CD4-positive, alpha-beta T cell (primary cell): ENCODE measurements at regions not wholly inside any gene's neighbourhood (a gene's known extent, or its start where the extent isn't known, plus 50 kb on each side); places are given as distances from the start of the nearest gene placed in this dataset.
A peak's percentile ranks its signal among the peaks of the same experiment; 100 is the strongest.

Experiments
- ATAC-seq: fragments of 200-7000 bp; cut with Tn5 transposase; one replicate; pipeline ENCODE4 v1.10.0; 2022; ENCODE audit warnings: mild to moderate bottlenecking; ENCODE audit not compliant: poor library complexity
- CTCF ChIA-PET: fragments of 350-600 bp; sonication (Branson Sonifier 250); formaldehyde crosslinking; loops from one replicate; lab custom pipeline; 2021; ENCODE audit warnings: antibody characterized with exemption, inconsistent platforms; lab: Charles Lee
- POLR2A ChIA-PET: fragments of 350-600 bp; sonication (Branson Sonifier 250); formaldehyde crosslinking; loops from one replicate; lab custom pipeline; 2021; ENCODE audit warnings: antibody characterized with exemption, inconsistent platforms; lab: Charles Lee
- DNase-seq, 14 experiments: peaks; one replicate each; pipeline ENCODE4 v3.0.0-alpha.2; 2013 to 2020; ENCODE audit warnings: mixed read lengths in 2 of 14
- H3K27ac ChIP-seq, 2 donors: one replicate each; pipeline versions ENCODE4 v1.5.1 to v1.7.0; 2013; ENCODE audit warnings: low read length in 2 of 2, low read depth in 1 of 2, mild to moderate bottlenecking in 1 of 2
- H3K27me3 ChIP-seq, 2 experiments: 1 replicate in 1 of 2; 2 replicates in 1 of 2; pipeline versions ENCODE4 v1.6.1 to v1.7.0; 2013; ENCODE audit warnings: low read length in 2 of 2, control low read depth in 1 of 2, mild to moderate bottlenecking in 1 of 2, moderate library complexity in 1 of 2; ENCODE audit not compliant: insufficient read depth in 2 of 2, control insufficient read depth in 1 of 2
- H3K36me3 ChIP-seq: one replicate; pipeline ENCODE4 v1.6.1; 2013; ENCODE audit warnings: low read length, control low read depth; ENCODE audit not compliant: insufficient read depth
- H3K4me1 ChIP-seq: one replicate; pipeline ENCODE4 v1.6.1; 2013; ENCODE audit warnings: low read length, control low read depth; ENCODE audit not compliant: insufficient read depth
- H3K4me3 ChIP-seq: one replicate; pipeline ENCODE4 v1.5.1; 2013; ENCODE audit warnings: mild to moderate bottlenecking, low read length, moderate library complexity
- H3K9me3 ChIP-seq, 2 experiments: 1 replicate in 1 of 2; 2 replicates in 1 of 2; pipeline versions ENCODE4 v1.6.1 to v1.7.0; 2013; ENCODE audit warnings: low read length in 2 of 2, mild to moderate bottlenecking in 2 of 2, control low read depth in 1 of 2, moderate library complexity in 1 of 2; ENCODE audit not compliant: control insufficient read depth in 1 of 2, insufficient read depth in 1 of 2
- H3K27ac Mint-ChIP-seq: one replicate; pipeline ENCODE4 v1.8.0; 2020; ENCODE audit warnings: mixed read lengths
- H3K27me3 Mint-ChIP-seq: one replicate; pipeline ENCODE4 v1.8.0; 2021; ENCODE audit warnings: mixed read lengths
- H3K36me3 Mint-ChIP-seq: one replicate; pipeline ENCODE4 v1.8.0; 2021; ENCODE audit warnings: low read depth, mixed read lengths
- H3K4me1 Mint-ChIP-seq: one replicate; pipeline ENCODE4 v1.8.0; 2021; ENCODE audit warnings: low read depth, mixed read lengths
- H3K4me3 Mint-ChIP-seq: one replicate; pipeline ENCODE4 v1.8.0; 2020; ENCODE audit warnings: mild to moderate bottlenecking, mixed read lengths
- H3K9me3 Mint-ChIP-seq: one replicate; pipeline ENCODE4 v1.8.0; 2020; ENCODE audit warnings: mixed read lengths
- intact Hi-C, 2 experiments: fragments of 100-400 bp; cut with DNase I in 1 of 2; cut with micrococcal nuclease in 1 of 2; formaldehyde crosslinking; loops; one replicate each; pipeline versions ENCODE4 v1.15.1 to v1.9.0; 2023 to 2025; cut with DNase I, micrococcal nuclease
- TF ChIP-seq, protein P1 (sequence below): fragments of 200-600 bp; IDR thresholded peaks from one replicate; pipeline ENCODE4 v1.8.0; 2022; ENCODE audit warnings: antibody characterized with exemption, mild to moderate bottlenecking

DNA sequence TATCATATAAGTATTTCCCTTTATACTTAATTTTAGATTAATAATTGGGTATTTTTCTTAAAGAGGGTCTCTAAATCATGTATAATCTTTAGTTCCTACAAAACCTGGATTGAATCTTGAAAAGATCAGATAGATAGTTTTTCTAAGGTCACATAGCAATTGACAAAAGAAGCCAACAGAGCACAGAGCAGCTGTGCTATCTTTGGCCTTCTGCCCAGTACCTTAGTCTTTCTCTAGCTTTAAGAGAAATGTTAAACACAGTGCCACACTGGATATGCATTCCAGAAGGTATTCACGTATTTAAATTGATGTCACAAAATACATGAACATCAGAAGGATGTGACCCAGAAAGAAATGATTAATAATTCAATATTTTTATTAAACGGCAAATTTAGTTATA is 86.8 kb downstream of the C21orf91 start:
- H3K4me3 Mint-ChIP-seq, result no peak overlapping the region
- intact Hi-C loops, result no loop called here
- no peaks in the 10 kb centered on the region for H3K36me3 ChIP-seq
- no peak overlapping the region for H3K4me3 ChIP-seq
- H3K36me3 Mint-ChIP-seq, result no peaks in the 10 kb centered on the region
- ChIA-PET POLR2A (no interaction called here), CTCF (no interaction called here)
- H3K27ac ChIP-seq, result no peak overlapping the region
- H3K4me1 Mint-ChIP-seq, result no peaks in the 10 kb centered on the region
- DNase-seq (no peak), ATAC-seq (no peak)
- no peaks in the 10 kb centered on the region for H3K9me3 Mint-ChIP-seq
- H3K27me3 Mint-ChIP-seq, result no peaks in the 10 kb centered on the region
- TF ChIP-seq, protein P1, sequence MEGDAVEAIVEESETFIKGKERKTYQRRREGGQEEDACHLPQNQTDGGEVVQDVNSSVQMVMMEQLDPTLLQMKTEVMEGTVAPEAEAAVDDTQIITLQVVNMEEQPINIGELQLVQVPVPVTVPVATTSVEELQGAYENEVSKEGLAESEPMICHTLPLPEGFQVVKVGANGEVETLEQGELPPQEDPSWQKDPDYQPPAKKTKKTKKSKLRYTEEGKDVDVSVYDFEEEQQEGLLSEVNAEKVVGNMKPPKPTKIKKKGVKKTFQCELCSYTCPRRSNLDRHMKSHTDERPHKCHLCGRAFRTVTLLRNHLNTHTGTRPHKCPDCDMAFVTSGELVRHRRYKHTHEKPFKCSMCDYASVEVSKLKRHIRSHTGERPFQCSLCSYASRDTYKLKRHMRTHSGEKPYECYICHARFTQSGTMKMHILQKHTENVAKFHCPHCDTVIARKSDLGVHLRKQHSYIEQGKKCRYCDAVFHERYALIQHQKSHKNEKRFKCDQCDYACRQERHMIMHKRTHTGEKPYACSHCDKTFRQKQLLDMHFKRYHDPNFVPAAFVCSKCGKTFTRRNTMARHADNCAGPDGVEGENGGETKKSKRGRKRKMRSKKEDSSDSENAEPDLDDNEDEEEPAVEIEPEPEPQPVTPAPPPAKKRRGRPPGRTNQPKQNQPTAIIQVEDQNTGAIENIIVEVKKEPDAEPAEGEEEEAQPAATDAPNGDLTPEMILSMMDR, result no peak
- no peaks in the 10 kb centered on the region for H3K27me3 ChIP-seq
- H3K4me1 ChIP-seq, result no peaks in the 10 kb centered on the region
- no peak overlapping the region for H3K27ac Mint-ChIP-seq
- no peaks in the 10 kb centered on the region for H3K9me3 ChIP-seq

DNA sequence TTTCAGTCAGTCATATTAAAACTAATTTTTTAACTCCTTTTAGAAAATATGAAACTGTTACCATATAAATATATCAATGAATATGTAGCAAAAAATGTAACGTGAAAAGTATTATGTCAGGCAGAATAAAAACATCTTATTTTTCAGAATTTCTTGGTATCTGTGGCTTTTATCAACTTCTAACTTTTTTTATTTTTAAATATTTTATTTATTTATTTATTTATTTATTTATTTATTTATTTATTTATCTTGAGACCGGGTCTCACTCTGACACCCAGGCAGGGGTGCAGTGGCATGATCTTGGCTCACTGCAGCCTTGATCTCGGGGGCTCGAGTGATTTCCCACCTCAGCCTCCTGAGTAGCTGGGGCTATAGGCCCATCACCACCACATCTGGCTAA is 87.6 kb downstream of the C21orf91 start:
- no peaks in the 10 kb centered on the region for H3K36me3 ChIP-seq
- Mint-ChIP-seq H3K4me3 (no peak overlapping the region), H3K9me3 (no peaks in the 10 kb centered on the region), H3K27me3 (no peaks in the 10 kb centered on the region), H3K36me3 (no peaks in the 10 kb centered on the region), H3K4me1 (no peaks in the 10 kb centered on the region), H3K27ac (no peak overlapping the region)
- H3K4me3 ChIP-seq, result no peak overlapping the region
- H3K27ac ChIP-seq, result no peak overlapping the region
- ChIA-PET CTCF (no interaction called here), POLR2A (interaction anchor here (0.9 kb wide), 1 partner anchor 52 kb away, joined by 3 read pairs; no protein-coding TSS in a partner anchor)
- no peak for ATAC-seq
- intact Hi-C loops, result no loop called here
- H3K9me3 ChIP-seq, result no peaks in the 10 kb centered on the region
- TF ChIP-seq, protein P1, result no peak
- H3K27me3 ChIP-seq, result no peaks in the 10 kb centered on the region
- H3K4me1 ChIP-seq, result no peaks in the 10 kb centered on the region
- DNase-seq, result no peak

DNA sequence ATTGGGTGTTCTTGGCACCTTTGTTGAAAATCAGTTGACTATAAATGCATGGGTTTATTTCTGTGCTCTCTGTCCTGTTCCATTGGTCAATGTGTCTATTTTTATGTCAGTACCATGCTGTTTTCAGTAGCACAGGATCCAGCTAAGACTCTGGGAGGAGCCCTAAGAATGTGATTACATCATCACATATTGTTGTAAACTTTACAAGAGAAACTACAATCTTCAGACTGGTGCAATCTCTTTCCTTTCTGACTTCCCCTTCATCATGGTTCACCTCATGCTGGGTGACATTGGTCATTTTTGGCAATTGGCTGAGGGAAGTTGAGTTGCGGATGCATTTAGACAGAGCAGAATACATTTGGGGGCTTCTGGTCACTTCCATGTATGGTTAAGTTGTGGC is 88.4 kb downstream of the C21orf91 start:
- intact Hi-C loops, result no loop called here
- no peaks in the 10 kb centered on the region for H3K27me3 Mint-ChIP-seq
- ATAC-seq, result no peak
- H3K4me1 ChIP-seq, result no peaks in the 10 kb centered on the region
- no peaks in the 10 kb centered on the region for H3K9me3 ChIP-seq
- no peak overlapping the region for H3K27ac ChIP-seq
- H3K9me3 Mint-ChIP-seq, result no peaks in the 10 kb centered on the region
- POLR2A ChIA-PET, result no interaction called here
- no peak overlapping the region for H3K27ac Mint-ChIP-seq
- H3K36me3 ChIP-seq, result no peaks in the 10 kb centered on the region
- H3K4me3 Mint-ChIP-seq, result no peak overlapping the region
- DNase-seq, result peak in 3 of 14 experiments; percentile 13 to 28 (median 24)
- no peaks in the 10 kb centered on the region for H3K4me1 Mint-ChIP-seq
- CTCF ChIA-PET, result interaction anchor here (0.9 kb wide), 1 partner anchor 8 kb away, joined by 3 read pairs; no protein-coding TSS in a partner anchor
- H3K4me3 ChIP-seq, result no peak overlapping the region
- TF ChIP-seq, protein P1, result no peak
- no peaks in the 10 kb centered on the region for H3K27me3 ChIP-seq
- H3K36me3 Mint-ChIP-seq, result no peaks in the 10 kb centered on the region
